HuH-7 (cell line): ENCODE measurements at regions not wholly inside any gene's neighbourhood (a gene's known extent, or its start where the extent isn't known, plus 50 kb on each side); places are given as distances from the start of the nearest gene placed in this dataset.

Source experiments
- DNase-seq: peaks from one replicate; pipeline ENCODE4 v3.0.0; 2011; ENCODE audit warnings: low spot score

GRCh38 chr11:128036556-128037093 is 550.7 kb downstream of the ETS1 start:
- DNase-seq, result no peak

GRCh38 chr11:128036006-128036405 is 551.4 kb downstream of the ETS1 start:
- no peak for DNase-seq

- peak; percentile 24 for DNase-seq
Measured at GRCh38 chr11:128031538-128032134, 555.7 kb downstream of the ETS1 start.

- DNase-seq, result no peak
Measured at GRCh38 chr11:128029219-128029722, 558.1 kb downstream of the ETS1 start.

GRCh38 chr11:128026596-128026995 is 560.8 kb downstream of the ETS1 start:
- no peak for DNase-seq

- no peak for DNase-seq
Measured at GRCh38 chr11:128022761-128023160, 564.6 kb downstream of the ETS1 start.

GRCh38 chr11:128022007-128022368 is 565.4 kb downstream of the ETS1 start:
- DNase-seq, result no peak

GRCh38 chr11:128021349-128022006 is 565.9 kb downstream of the ETS1 start:
- no peak for DNase-seq

- no peak for DNase-seq
Measured at GRCh38 chr11:128018692-128019091, 568.7 kb downstream of the ETS1 start.

- DNase-seq, result no peak
Measured at GRCh38 chr11:128005562-128005961, 581.8 kb downstream of the ETS1 start.

GRCh38 chr11:127998421-127998820 is 588.9 kb downstream of the ETS1 start:
- DNase-seq, result no peak

GRCh38 chr11:127997594-127997993 is 589.8 kb downstream of the ETS1 start:
- DNase-seq, result no peak

- no peak for DNase-seq
Measured at GRCh38 chr11:127996825-127997224, 590.5 kb downstream of the ETS1 start.

- no peak for DNase-seq
Measured at GRCh38 chr11:127995921-127996320, 591.4 kb downstream of the ETS1 start.

- no peak for DNase-seq
Measured at GRCh38 chr11:127994736-127995135, 592.6 kb downstream of the ETS1 start.

- no peak for DNase-seq
Measured at GRCh38 chr11:127993788-127994187, 593.6 kb downstream of the ETS1 start.

- DNase-seq, result no peak
Measured at GRCh38 chr11:127993281-127993680, 594.1 kb downstream of the ETS1 start.

GRCh38 chr11:127986073-127986472 is 601.3 kb downstream of the ETS1 start:
- no peak for DNase-seq

GRCh38 chr11:127972816-127973215 is 614.5 kb downstream of the ETS1 start:
- DNase-seq, result no peak

- no peak for DNase-seq
Measured at GRCh38 chr11:127971448-127971847, 615.9 kb downstream of the ETS1 start.

- DNase-seq, result no peak
Measured at GRCh38 chr11:127966821-127967220, 620.5 kb downstream of the ETS1 start.

GRCh38 chr11:127965939-127966668 is 621.3 kb downstream of the ETS1 start:
- no peak for DNase-seq

- no peak for DNase-seq
Measured at GRCh38 chr11:127962416-127962815, 624.9 kb downstream of the ETS1 start.
